GM21515 (cell line): ENCODE measurements at regions not wholly inside any gene's neighbourhood (a gene's known extent, or its start where the extent isn't known, plus 50 kb on each side); places are given as distances from the start of the nearest gene placed in this dataset.
"Not testable (repeated sequence)": the region's sequence is repeated elsewhere in the genome, so short reads cannot be mapped to it uniquely, and the experiment has no call there.

Experiments used
- ATAC-seq: cut with Tn5 transposase; IDR thresholded peaks from one replicate; pipeline ENCODE4 v1.9.1; 2021; ENCODE audit not compliant: unreplicated experiment

DNA sequence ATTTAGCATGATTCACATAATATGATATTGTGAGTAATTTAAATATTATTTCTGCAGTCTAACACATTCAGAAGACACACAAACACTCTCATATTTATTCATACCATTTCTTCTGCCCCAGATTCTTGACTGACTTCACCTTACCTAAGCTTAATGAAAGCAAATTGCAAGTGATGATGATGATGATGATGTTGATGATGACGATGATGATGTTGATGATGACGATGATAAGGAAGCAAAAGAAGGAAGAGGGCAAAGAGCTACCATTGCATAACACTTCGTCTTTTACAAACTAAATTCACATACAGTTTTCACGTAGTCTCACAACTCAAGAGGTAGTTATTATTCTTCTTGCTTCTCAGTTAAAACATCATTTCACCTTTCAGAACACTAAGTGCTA lies 404.7 kb downstream of the NAF1 start:
- ATAC-seq = no peak

- ATAC-seq = not testable (repeated sequence)
Measured at GRCh38 chr4:162740228-162740627, 426.5 kb downstream of the NAF1 start.

DNA sequence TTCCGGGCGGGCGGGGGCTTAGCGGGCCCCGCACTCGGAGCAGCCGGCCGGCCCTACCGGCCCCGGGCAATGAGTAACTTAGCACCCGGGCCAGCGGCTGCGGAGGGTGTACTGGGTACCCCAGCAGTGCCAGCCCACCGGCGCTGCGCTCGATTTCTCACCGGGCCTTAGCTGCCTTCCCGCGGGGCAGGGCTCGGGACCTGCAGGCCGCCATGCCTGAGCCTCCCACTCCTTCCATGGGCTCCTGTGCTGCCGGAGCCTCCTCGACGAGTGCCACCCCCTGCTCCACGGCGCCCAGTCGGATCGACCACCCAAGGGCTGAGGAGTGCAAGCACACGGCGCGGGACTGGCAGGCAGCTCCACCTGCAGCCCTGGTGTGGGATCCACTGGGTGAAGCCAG lies 427.1 kb downstream of the NAF1 start:
- ATAC-seq = not testable (repeated sequence)

- ATAC-seq = no peak
Measured at GRCh38 chr4:162732876-162733275, 433.8 kb downstream of the NAF1 start.

DNA sequence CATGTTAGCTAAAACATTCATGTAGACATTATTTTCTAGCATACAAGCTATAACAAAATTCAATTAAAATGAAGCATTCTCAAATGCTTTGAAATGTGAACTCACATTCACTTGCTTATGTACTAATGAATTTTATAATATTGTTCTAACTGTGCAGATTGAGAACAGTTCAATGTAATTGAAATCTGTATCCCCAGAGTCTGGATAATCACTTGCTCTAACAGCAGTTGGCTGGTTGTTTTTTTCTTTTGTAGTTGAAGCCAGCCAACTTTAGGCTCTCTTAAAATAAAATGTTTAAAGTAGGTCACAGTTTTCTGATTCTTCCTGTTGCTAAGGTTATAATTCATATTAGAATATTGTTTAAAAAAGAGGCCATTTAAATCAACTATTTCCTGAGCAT lies 438.9 kb downstream of the NAF1 start:
- no peak for ATAC-seq

DNA sequence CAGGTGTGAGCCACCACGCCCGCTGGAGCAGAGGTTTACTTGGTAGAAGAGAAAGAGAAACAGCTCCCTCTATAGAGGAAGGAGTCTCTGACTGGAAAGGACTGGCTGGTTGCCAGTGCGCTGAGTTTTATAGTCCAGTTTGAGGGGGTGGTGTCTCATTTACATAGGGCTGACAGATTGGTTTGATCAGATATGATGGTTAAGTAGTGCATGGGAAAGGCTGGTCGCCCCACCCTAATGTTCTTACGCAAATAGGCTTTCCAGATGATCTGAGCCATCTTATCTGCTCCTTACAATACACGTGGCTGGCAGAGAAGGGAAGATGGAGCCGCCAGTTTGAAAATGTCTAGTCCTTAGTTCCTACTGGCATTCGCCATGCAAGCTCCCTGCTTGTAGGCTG lies 439.5 kb downstream of the NAF1 start:
- no peak for ATAC-seq

- ATAC-seq = no peak
Measured at GRCh38 chr4:162715401-162715800, 451.3 kb downstream of the NAF1 start.

- ATAC-seq = no peak
Measured at GRCh38 chr4:162707962-162708361, 458.7 kb downstream of the NAF1 start.

DNA sequence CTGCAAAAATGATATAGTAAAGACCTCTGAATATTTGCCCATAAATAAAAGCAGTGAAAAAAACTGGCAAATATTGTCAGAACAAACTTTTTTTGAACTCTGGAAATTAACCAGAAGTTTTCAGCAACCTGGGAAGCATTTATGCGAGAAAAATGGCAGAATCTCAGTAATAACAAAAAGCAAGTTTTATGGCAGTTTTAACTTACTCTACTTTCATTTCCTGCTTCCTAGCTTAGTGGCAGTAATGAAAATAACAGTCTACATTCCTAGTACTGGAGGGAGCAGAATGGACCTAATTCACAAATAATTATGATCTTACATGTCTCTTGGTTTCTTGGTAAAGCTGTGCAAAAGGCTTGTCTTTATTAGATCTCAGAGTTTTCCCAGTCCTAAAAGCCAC lies 460.1 kb downstream of the NAF1 start:
- ATAC-seq = no peak

DNA sequence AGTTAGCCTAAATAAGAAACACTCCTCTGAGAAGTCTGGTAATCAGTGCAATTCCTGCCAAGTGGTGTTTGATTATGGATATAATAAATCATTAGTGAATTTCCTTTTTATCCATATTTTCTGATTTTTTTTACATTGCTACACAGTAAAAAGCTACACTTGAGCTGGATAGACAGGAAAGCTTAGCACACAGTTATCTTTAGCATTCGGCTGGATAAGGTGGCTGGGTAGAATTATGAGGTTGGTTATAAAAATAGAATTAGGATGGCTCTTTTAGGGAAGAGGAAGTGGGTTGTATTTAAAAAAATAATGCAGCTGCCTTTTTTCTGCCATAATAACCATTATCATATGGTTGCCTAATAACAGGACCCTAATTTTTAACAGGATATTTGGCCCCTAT lies 460.6 kb downstream of the NAF1 start:
- no peak for ATAC-seq

DNA sequence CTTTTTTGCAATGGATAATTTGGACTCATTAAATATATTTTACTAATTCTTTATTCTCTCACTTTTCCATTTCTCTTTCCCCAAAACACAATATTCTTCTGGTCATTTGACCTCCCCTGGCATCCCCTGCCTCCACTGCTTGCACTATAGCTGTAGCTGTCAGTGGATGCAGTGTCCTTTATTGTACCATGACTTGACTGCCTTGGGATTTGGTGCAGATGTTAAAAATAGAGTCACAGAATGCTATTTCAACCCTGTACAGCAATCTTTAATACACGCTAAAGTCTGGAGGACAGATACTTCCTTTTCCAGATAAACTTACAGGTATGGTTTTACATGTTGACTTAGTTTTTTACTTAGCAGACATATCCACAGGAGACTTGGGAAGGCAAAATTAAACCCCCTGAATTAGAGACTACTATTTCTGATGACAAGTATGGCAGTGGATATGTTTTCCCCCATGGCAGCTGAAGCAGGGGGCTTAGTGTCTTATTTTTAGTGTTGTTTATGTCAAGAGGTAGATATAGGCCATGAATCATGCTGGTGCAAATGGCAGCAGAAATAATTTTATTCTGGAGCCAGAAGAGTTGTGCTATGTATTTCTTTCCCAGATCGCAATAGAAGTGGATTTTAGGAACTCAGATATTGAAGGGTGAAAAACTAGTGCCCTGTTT lies 461.4 kb downstream of the NAF1 start:
- ATAC-seq = no peak

DNA sequence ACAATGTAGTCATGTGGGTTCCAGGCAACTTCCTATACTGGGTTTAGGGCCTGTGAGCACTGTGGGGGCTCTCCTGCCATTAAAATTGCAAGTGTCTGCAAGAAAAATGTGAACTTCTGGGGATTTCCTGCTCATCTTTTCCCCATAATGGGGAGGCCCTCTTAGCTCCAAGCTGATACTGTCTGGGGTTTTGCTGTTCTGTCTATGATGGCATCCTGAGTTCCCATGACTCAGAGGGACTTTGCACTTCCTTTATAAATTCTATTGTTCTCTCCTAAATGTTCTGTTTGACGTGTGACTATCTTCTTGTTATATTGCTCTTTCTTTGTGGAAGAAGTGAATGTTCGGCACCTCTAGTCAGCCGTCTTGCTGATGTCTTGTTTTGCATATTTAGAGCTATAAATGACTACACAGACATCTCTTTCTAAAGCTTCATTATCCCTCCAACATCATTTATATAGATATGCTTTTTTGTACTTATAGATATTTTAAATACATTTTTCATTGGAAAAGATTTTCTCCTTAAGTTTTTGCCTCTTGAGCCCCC lies 465.8 kb downstream of the NAF1 start:
- ATAC-seq = peak; percentile 53

DNA sequence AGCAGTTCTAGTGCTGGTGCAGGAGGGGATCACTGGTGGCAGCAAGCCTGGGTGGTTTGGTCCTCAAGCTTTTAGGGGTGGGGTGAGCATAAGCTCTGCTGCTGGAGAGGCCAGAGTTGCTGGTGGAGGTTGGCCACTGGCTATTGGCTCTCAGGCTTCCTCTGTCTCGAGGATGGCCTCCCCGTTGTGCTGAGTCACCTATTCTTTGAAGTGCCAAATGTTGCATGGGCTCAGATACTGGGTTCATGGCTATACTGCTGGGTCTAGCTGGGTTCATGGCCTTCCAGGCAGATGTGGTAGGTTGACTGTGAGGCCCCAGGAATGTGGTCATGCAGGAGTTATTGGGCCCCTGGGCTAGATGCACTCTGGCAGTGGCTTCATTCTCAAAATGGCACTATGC lies 466.3 kb downstream of the NAF1 start:
- no peak for ATAC-seq

DNA sequence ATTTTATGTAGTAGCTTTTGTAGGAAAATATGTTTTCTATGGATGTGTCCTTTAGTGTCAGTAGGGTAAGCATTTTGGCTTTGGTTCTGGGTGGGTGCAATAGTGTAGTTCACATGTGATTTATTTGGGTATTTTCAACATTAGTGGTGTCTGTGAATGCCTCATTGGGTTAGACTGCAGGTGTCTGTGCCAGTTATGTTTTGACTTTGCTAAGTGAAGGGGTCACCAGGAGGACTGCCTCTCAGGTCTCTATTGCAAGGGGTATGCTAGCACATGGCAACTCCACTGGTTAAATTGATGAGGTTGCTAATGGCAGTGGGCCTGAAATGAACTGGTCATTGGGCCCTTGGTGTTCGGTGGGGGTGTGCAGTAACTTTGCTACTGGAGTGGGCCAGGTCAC lies 467.1 kb downstream of the NAF1 start:
- no peak for ATAC-seq

DNA sequence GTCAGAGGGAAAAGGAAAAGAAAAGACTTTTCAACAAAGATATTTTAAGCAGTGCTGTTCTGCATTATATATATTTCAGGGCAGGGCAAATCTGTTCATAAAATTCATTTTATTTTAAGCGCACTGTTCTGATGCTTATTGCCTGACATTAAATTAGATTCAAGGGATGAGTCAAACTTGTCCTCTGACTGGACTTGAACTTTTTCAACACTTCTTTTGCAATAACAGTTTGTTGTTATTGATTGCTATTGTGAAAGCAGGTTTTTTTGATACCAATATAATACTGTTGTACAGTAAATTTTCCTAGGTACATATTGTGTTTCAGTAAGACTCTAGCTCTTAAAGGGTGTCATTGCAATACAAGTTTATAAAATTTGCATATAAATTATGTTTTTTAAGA lies 481.3 kb downstream of the NAF1 start:
- no peak for ATAC-seq

GRCh38 chr4:162684998-162685397 lies 481.7 kb downstream of the NAF1 start:
- no peak for ATAC-seq

GRCh38 chr4:162684371-162684700 lies 482.4 kb downstream of the NAF1 start:
- ATAC-seq = no peak

DNA sequence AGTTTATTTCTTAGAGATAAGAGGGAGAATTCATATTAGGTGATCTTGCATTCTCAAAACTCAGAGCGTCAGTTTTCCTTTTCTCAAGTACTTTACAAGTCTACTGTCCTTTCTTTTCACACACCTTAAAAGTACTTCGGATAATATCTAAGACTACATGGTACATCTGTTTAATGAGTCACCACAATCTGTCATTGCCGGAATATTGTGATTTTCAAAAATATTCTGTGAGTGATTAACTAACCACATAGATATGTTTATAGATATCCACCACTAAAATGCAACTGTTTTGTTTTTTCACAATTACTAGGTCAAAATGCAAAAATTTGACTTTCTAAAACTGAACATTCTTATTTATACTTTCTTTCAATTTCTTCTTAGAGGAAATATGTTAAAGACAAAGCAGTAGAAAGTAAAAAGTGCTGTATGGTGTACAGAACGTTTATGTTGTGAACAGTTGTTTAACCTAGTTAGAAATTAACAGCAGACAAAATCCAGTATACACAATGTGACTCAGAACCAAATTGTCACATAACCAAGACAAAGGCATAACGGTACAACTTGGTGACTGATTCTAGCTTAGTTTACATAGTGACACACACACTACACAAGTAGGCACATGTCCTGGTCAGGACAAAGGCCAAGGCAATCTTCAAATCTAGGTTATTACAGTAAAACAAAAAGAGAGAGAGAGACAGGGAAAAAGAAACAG lies 482.9 kb downstream of the NAF1 start:
- peak; percentile 75 for ATAC-seq

DNA sequence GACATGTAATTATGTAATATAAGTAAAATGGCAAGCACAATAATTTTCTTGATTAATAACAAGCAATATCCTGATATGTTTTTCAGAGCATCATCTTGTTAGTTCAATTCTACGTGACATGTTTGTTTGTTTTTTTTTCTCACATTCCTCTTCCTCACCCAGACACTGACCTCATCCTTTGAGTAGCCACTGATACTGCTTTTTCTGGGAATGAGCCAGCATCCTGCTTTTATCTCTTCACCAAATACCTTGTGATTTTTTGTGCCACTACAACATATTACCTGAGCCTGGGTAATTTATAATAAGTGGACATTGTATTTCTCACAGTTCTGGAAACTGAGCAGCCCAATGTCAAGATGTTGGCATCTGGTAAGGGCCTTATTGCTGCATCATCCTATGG lies 484.0 kb downstream of the NAF1 start:
- ATAC-seq = no peak

- no peak for ATAC-seq
Measured at GRCh38 chr4:162681212-162681611, 485.5 kb downstream of the NAF1 start.

- no peak for ATAC-seq
Measured at GRCh38 chr4:162675661-162676060, 491.0 kb downstream of the NAF1 start.

GRCh38 chr4:162661913-162662312 lies 498.1 kb upstream of the FSTL5 start:
- ATAC-seq = no peak

DNA sequence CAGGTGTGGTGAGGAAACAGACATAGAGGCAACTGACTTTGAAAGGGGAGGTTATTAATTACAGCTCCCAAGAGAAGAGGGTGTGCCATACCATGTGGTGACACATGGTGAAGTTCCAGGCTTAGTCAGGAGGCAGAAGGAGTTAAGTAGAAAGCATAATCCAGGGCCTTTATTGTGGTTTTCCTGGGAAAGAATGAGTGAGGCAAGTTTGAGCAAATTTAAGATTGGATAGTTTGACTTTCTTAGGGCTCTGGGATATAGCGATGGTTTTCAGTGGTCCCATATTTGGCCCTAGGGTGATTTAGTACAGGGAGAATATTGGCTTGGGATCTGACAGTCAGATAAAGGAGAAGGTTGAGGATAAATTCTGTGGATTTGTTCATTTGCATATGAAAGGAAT lies 495.9 kb upstream of the FSTL5 start:
- ATAC-seq = no peak
